Spleen (tissue), 7 donors: ENCODE measurements at regions not wholly inside any gene's neighbourhood (a gene's known extent, or its start where the extent isn't known, plus 50 kb on each side); places are given as distances from the start of the nearest gene placed in this dataset.

ENCODE experiments used
- POLR2A ChIP-seq, 3 donors: fragments of 450-650 bp; IDR thresholded peaks; one replicate each; pipeline ENCODE4 v1.5.1; 2017; ENCODE audit warnings: antibody characterized with exemption in 3 of 3, mild to moderate bottlenecking in 1 of 3
- TF ChIP-seq, protein P1 (sequence below), 11 experiments: fragments of 200-600 bp in 7 of 11; fragments of 450-650 bp in 4 of 11; sonication (generic) in 4 of 11; IDR thresholded peaks in 8 of 11; conservative IDR thresholded peaks in 3 of 11; 1 replicate in 7 of 11; 2 replicates in 4 of 11; pipeline versions ENCODE4 v1.4.0 to v1.8.0; 2016 to 2021; ENCODE audit warnings: antibody characterized with exemption in 11 of 11, inconsistent platforms in 4 of 11, mild to moderate bottlenecking in 1 of 11
- donor health status: DM: no; HTN: no; CAD: no; lungs with moderate emphysema.
- donor health status: DM: no; HTN: no; CAD: no.
- donor health status: DM: no; HTN: no; CAD: no.

DNA sequence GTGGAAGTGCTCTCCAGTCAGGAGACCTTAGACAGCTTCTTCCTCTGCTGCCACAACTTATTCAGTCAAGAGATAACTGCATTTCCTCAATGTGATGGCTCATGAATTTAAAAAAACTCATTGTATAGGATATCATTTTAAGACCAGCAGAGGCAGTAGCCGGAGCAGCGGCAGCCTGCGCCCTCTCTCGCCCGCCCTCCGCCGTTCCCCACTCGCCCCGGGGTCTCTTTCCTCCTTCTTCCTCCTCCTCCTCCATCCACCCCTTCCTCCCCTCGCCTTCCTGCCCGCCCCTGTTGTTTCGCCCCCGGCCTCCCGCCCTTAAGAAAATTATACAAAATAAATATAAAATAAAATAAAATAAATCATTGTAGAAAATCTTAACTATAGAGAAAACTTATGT is 687.6 kb downstream of the FLRT2 start:
- TF ChIP-seq, protein P1, sequence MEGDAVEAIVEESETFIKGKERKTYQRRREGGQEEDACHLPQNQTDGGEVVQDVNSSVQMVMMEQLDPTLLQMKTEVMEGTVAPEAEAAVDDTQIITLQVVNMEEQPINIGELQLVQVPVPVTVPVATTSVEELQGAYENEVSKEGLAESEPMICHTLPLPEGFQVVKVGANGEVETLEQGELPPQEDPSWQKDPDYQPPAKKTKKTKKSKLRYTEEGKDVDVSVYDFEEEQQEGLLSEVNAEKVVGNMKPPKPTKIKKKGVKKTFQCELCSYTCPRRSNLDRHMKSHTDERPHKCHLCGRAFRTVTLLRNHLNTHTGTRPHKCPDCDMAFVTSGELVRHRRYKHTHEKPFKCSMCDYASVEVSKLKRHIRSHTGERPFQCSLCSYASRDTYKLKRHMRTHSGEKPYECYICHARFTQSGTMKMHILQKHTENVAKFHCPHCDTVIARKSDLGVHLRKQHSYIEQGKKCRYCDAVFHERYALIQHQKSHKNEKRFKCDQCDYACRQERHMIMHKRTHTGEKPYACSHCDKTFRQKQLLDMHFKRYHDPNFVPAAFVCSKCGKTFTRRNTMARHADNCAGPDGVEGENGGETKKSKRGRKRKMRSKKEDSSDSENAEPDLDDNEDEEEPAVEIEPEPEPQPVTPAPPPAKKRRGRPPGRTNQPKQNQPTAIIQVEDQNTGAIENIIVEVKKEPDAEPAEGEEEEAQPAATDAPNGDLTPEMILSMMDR (IDR thresholded peaks at IDR 0.05 in 8 of 11, conservative IDR thresholded peaks at IDR 0.05 in 3 of 11) = no peak
- no peak for TF ChIP-seq POLR2A (IDR thresholded peaks at IDR 0.05)
